ENCODE measurements at regions not wholly inside any gene's neighbourhood (a gene's known extent, or its start where the extent isn't known, plus 50 kb on each side); places are given as distances from the start of the nearest gene placed in this dataset.

DNA sequence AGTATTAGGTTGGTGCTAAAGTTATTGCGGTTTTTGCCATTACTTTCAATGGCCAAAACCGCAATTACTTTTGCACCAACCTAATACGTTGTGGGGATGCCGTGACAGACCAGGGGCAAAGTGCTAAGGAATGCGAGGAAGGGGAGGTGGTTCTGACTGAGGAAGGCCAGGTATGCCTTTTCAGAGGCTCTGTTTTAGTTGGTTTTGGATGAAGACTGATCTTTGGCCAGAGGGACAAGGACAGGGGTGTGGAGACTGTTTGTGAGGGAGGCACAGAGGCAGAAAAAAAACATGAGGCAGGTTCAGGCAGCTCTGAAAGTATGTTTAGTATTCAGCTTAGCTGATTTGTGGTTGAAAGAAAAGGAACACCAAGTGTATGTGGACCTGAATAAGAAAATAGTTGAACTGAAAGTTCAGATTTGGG lies 358.2 kb downstream of the RPS6KC1 start:
- Mint-ChIP-seq H3K36me3 (ENCODE audit: low read depth) (no peaks in the 10 kb centered on the region), H3K4me1 (ENCODE audit: low read depth) (no peaks in the 10 kb centered on the region), H3K27ac (no peak overlapping the region), H3K9me3 (peaks cover 30% of the 10 kb centered on the region), H3K4me3 (no peak overlapping the region), H3K27me3 (ENCODE audit: insufficient read depth) (peaks cover 1% of the 10 kb centered on the region)
- TF ChIP-seq, protein P1, sequence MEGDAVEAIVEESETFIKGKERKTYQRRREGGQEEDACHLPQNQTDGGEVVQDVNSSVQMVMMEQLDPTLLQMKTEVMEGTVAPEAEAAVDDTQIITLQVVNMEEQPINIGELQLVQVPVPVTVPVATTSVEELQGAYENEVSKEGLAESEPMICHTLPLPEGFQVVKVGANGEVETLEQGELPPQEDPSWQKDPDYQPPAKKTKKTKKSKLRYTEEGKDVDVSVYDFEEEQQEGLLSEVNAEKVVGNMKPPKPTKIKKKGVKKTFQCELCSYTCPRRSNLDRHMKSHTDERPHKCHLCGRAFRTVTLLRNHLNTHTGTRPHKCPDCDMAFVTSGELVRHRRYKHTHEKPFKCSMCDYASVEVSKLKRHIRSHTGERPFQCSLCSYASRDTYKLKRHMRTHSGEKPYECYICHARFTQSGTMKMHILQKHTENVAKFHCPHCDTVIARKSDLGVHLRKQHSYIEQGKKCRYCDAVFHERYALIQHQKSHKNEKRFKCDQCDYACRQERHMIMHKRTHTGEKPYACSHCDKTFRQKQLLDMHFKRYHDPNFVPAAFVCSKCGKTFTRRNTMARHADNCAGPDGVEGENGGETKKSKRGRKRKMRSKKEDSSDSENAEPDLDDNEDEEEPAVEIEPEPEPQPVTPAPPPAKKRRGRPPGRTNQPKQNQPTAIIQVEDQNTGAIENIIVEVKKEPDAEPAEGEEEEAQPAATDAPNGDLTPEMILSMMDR (IDR thresholded peaks at IDR 0.05) = no peak
- no peak for DNase-seq

DNA sequence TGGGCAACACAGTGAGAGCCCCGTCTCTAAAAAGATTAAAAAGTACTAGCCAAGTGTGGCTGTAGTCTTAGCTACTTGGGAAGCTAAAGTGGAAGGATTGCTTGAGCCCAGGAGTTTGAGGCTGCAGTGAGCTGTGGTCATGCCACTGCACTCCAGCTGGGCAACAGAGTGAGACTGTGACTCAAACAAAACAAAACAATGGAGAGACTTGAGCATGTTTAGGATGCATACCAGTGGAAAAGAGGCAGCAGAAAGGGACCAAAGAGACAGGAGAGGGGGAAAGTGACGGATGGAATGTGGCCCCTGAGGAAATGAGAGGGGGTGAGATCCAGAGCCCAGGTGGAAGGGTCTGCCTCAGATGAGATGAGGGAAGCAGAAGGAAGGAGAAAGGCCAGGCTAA lies 358.9 kb downstream of the RPS6KC1 start:
- DNase-seq = no peak
- H3K9me3 Mint-ChIP-seq = peaks cover 33% of the 10 kb centered on the region
- no peaks in the 10 kb centered on the region for H3K4me1 Mint-ChIP-seq (ENCODE audit: low read depth)
- peaks cover 1% of the 10 kb centered on the region for H3K27me3 Mint-ChIP-seq (ENCODE audit: insufficient read depth)
- H3K27ac Mint-ChIP-seq = no peak overlapping the region
- no peaks in the 10 kb centered on the region for H3K36me3 Mint-ChIP-seq (ENCODE audit: low read depth)
- TF ChIP-seq, protein P1 (IDR thresholded peaks at IDR 0.05) = no peak
- no peak overlapping the region for H3K4me3 Mint-ChIP-seq

DNA sequence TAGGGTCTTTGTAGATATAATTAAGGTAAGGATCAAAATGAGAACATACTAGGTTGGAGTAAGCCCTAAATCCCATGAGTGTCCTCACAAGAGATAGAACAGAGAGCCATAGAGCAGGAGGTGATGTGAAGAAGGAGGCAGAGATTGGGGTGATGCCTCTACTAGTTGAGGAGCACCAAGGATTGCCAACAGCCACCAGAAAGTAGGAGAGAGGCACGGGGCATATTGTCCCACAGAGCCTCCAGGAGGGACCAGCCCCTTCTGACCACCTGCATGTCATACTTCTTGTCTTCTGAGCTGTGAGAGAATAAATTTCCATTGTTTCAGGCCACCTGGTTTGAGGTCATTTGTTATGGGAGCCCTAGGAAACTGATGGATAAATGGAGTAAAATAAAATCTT lies 363.3 kb downstream of the RPS6KC1 start:
- Mint-ChIP-seq H3K9me3 (peaks cover 54% of the 10 kb centered on the region), H3K4me1 (ENCODE audit: low read depth) (no peaks in the 10 kb centered on the region), H3K36me3 (ENCODE audit: low read depth) (0 out of 2 replicates have a peak, but pooled peaks cover 4% of the 10 kb centered on the region), H3K4me3 (no peak overlapping the region), H3K27me3 (ENCODE audit: insufficient read depth) (peaks cover 1% of the 10 kb centered on the region), H3K27ac (no peak overlapping the region)
- DNase-seq = no peak
- TF ChIP-seq, protein P1 (IDR thresholded peaks at IDR 0.05) = no peak

DNA sequence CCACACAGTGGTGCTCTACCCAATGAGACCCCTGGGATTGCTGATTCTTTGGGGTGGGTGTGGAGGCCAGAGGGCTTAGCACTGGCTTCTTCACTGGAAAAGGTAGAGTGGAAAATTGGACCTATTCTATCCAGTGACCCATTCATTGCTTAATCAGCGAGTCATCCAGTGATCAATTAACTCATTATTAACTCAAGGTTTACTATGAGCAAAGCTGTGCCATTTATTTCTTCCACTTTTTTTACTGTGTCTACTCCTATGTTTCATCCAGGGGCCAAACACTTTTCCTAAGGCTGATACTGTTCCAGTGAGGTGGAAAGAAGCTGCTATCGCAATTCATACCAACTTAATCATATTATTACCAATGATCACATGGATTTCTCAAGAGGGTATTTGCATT lies 363.9 kb downstream of the RPS6KC1 start:
- Mint-ChIP-seq H3K4me3 (no peak overlapping the region), H3K27ac (no peak overlapping the region), H3K36me3 (ENCODE audit: low read depth) (0 out of 2 replicates have a peak, but pooled peaks cover 4% of the 10 kb centered on the region), H3K4me1 (ENCODE audit: low read depth) (no peaks in the 10 kb centered on the region), H3K9me3 (peaks cover 56% of the 10 kb centered on the region), H3K27me3 (ENCODE audit: insufficient read depth) (peaks cover 1% of the 10 kb centered on the region)
- no peak for DNase-seq
- TF ChIP-seq, protein P1 (IDR thresholded peaks at IDR 0.05) = no peak

DNA sequence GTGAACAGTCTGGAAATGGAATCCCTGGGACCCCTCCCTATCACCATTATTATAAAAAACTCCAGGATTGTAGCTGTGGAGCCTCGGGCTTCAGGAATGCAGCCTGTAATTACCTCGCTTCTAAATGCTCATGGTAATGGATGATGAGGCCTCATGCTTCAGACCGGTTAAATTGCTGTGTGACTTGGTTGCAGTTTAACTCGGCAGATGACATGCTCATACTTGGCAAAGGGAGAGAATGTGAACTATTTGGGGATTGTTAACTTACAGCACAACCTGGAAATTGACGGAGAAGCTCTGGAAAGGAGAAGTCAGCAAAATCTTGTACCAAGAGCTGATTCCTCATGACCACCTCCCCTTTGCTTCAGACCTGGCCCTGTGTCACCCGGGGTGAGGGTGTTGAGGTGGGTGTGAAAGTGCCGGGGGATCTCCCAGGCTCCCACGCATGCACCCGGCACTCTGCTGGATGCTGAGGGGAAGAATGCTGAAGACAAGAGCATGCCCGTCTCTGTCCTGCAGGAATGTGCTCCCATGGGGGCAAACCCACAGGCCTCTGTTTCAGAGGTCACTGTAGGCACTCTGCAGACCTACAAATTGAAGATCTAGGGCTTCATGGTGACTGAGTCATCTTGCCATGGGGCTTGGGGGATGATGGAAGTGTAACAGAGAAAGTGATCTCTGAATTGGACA lies 364.8 kb downstream of the RPS6KC1 start:
- H3K9me3 Mint-ChIP-seq = peaks cover 53% of the 10 kb centered on the region
- no peak for DNase-seq
- 0 out of 2 replicates have a peak, but pooled peaks cover 4% of the 10 kb centered on the region for H3K36me3 Mint-ChIP-seq (ENCODE audit: low read depth)
- no peaks in the 10 kb centered on the region for H3K4me1 Mint-ChIP-seq (ENCODE audit: low read depth)
- no peak overlapping the region for H3K27ac Mint-ChIP-seq
- no peak overlapping the region for H3K4me3 Mint-ChIP-seq
- TF ChIP-seq, protein P1 (IDR thresholded peaks at IDR 0.05) = no peak
- no peaks in the 10 kb centered on the region; the same call in none of the 2 replicates for H3K27me3 Mint-ChIP-seq (ENCODE audit: insufficient read depth)

Measured in HFFc6 (cell line).